Prostate gland (tissue), 2 donors: ENCODE measurements at regions not wholly inside any gene's neighbourhood (a gene's known extent, or its start where the extent isn't known, plus 50 kb on each side); places are given as distances from the start of the nearest gene placed in this dataset.

ENCODE experiments used
- POLR2A ChIP-seq: fragments of 450-650 bp; IDR thresholded peaks from one replicate; pipeline ENCODE4 v1.6.1; 2016; ENCODE audit warnings: antibody characterized with exemption, mild to moderate bottlenecking
- POLR2AphosphoS5 ChIP-seq: sonication (generic); formaldehyde crosslinking; IDR thresholded peaks from one replicate; pipeline ENCODE4 v1.6.1; 2017; ENCODE audit warnings: antibody characterized with exemption
- TF ChIP-seq, protein P1 (sequence below), 4 experiments: fragments of 200-600 bp in 2 of 4; fragments of 450-650 bp in 2 of 4; sonication (generic) in 2 of 4; IDR thresholded peaks; 1 replicate in 3 of 4; 2 replicates in 1 of 4; pipeline ENCODE4 v1.5.1; 2016 to 2019; ENCODE audit warnings: antibody characterized with exemption in 4 of 4, mild to moderate bottlenecking in 2 of 4, moderate library complexity in 2 of 4

DNA sequence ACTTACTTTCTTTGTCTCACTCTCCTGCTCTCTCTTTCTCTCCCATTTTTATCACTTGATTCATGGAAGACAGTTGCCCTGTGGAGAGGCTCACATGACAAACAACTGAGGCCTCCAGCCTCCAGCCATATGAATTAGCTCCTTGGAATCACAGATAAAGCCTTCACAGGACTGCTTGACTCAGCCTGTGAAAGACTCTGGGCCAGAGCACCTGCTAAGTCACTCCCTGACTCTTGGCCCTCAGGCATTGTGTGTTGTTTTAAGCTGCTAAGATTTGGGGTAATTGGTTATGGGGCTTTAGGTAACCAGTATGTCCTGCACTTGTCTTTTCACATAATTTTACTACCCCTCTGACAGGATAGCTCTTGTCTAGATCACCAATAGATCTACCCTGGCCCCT lies 334.9 kb downstream of the SOX11 start:
- TF ChIP-seq POLR2AphosphoS5 (no peak), POLR2A (no peak)
- TF ChIP-seq, protein P1, sequence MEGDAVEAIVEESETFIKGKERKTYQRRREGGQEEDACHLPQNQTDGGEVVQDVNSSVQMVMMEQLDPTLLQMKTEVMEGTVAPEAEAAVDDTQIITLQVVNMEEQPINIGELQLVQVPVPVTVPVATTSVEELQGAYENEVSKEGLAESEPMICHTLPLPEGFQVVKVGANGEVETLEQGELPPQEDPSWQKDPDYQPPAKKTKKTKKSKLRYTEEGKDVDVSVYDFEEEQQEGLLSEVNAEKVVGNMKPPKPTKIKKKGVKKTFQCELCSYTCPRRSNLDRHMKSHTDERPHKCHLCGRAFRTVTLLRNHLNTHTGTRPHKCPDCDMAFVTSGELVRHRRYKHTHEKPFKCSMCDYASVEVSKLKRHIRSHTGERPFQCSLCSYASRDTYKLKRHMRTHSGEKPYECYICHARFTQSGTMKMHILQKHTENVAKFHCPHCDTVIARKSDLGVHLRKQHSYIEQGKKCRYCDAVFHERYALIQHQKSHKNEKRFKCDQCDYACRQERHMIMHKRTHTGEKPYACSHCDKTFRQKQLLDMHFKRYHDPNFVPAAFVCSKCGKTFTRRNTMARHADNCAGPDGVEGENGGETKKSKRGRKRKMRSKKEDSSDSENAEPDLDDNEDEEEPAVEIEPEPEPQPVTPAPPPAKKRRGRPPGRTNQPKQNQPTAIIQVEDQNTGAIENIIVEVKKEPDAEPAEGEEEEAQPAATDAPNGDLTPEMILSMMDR (IDR thresholded peaks at IDR 0.05), result no peak
